Prostate gland (tissue), 2 donors: ENCODE measurements at regions not wholly inside any gene's neighbourhood (a gene's known extent, or its start where the extent isn't known, plus 50 kb on each side); places are given as distances from the start of the nearest gene placed in this dataset.
"Not testable (repeated sequence)": the region's sequence is repeated elsewhere in the genome, so short reads cannot be mapped to it uniquely, and the experiment has no call there.

ENCODE experiments used
- DNase-seq: peaks from one replicate; pipeline ENCODE4 v3.0.0-alpha.2; 2019; ENCODE audit warnings: low spot score
- H3K27ac ChIP-seq, 2 donors: fragments of 200-600 bp; sonication (generic); 2 replicates each; pipeline ENCODE4 v1.5.1; 2017 to 2019
- H3K27me3 ChIP-seq: fragments of 200-600 bp; sonication (generic); replicated peaks from 2 replicates; pipeline ENCODE4 v1.5.1; 2019; ENCODE audit not compliant: insufficient read depth
- H3K36me3 ChIP-seq, 2 donors: fragments of 200-600 bp; sonication (generic); 1 replicate in 1 of 2; 2 replicates in 1 of 2; pipeline versions ENCODE4 v1.5.1 to v1.8.1; 2017 to 2019
- H3K4me1 ChIP-seq: fragments of 200-600 bp; sonication (generic); replicated peaks from 2 replicates; pipeline ENCODE4 v1.5.1; 2019
- H3K4me3 ChIP-seq, 2 donors: fragments of 200-600 bp; sonication (generic); 2 replicates each; pipeline ENCODE4 v1.5.1; 2017 to 2019
- H3K9me3 ChIP-seq: fragments of 200-600 bp; sonication (generic); 2 replicates; pipeline ENCODE4 v1.5.1; 2017
- POLR2A ChIP-seq: fragments of 450-650 bp; IDR thresholded peaks from one replicate; pipeline ENCODE4 v1.6.1; 2016; ENCODE audit warnings: antibody characterized with exemption, mild to moderate bottlenecking
- POLR2AphosphoS5 ChIP-seq: sonication (generic); formaldehyde crosslinking; IDR thresholded peaks from one replicate; pipeline ENCODE4 v1.6.1; 2017; ENCODE audit warnings: antibody characterized with exemption
- WGBS: methylation state at CpG from one replicate; pipeline ENCODE4 v1.1.5; 2018; 5-methylcytosine and 5-hydroxymethylcytosine counted together
- intact Hi-C: fragments of 100-400 bp; cut with DNase I; formaldehyde crosslinking; loops from one replicate; pipeline ENCODE4 v1.14.2; 2022
- TF ChIP-seq, protein P1 (sequence below), 4 experiments: fragments of 200-600 bp in 2 of 4; fragments of 450-650 bp in 2 of 4; sonication (generic) in 2 of 4; IDR thresholded peaks; 1 replicate in 3 of 4; 2 replicates in 1 of 4; pipeline ENCODE4 v1.5.1; 2016 to 2019; ENCODE audit warnings: antibody characterized with exemption in 4 of 4, mild to moderate bottlenecking in 2 of 4, moderate library complexity in 2 of 4

DNA sequence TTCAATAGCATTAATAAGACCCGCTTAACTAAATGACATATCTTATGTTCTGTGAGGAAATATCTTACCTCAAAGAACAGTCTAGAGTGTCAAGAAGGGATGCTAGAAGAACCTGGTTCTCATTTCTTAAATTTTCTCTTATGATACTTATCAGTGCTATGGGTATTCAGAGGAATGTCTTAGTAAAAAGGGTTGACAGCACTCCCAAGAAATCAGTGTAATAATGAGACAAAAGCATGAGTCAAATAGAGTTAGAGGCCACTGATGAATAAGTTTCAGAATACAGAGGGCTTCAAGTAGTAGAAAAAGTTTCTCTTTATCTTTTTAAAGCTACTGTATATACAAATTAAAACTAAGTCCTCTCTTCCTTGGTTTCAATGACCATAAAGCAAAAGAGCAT is 242.8 kb downstream of the GJA1 start:
- Histone ChIP-seq H3K9me3 (no peaks in the 10 kb centered on the region), H3K27me3 (no peaks in the 10 kb centered on the region), H3K4me1 (no peaks in the 10 kb centered on the region), H3K4me3 (no peak overlapping the region), H3K27ac (no peak overlapping the region), H3K36me3 (no peaks in the 10 kb centered on the region)
- DNase-seq, result no peak
- TF ChIP-seq POLR2A (no peak), POLR2AphosphoS5 (no peak)
- TF ChIP-seq, protein P1, sequence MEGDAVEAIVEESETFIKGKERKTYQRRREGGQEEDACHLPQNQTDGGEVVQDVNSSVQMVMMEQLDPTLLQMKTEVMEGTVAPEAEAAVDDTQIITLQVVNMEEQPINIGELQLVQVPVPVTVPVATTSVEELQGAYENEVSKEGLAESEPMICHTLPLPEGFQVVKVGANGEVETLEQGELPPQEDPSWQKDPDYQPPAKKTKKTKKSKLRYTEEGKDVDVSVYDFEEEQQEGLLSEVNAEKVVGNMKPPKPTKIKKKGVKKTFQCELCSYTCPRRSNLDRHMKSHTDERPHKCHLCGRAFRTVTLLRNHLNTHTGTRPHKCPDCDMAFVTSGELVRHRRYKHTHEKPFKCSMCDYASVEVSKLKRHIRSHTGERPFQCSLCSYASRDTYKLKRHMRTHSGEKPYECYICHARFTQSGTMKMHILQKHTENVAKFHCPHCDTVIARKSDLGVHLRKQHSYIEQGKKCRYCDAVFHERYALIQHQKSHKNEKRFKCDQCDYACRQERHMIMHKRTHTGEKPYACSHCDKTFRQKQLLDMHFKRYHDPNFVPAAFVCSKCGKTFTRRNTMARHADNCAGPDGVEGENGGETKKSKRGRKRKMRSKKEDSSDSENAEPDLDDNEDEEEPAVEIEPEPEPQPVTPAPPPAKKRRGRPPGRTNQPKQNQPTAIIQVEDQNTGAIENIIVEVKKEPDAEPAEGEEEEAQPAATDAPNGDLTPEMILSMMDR (IDR thresholded peaks at IDR 0.05), result no peak
- 96% methylated on average over 1 of the region's 1 CpG for WGBS
- intact Hi-C loops, result no loop called here

DNA sequence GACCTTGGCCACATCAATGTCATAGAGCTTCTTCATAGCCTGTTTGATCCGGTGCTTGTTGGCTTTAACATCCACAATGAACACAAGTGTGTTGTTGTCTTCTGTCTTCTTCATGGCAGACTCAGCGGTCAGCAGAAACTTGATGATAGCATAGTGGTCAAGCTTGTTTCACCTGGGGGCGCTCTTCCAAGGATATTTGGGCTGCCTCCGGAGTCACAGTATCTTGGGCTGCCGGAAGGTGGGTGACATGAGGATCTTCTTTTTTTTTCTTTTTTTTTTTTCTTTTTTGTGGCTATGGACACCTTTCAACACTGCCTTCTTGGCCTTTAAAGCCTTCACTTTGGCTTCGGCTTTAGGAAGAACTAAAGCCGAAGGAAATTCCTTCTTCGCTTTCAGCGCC is 244.6 kb downstream of the GJA1 start:
- Histone ChIP-seq H3K4me1 (no peaks in the 10 kb centered on the region), H3K27ac (no peak overlapping the region), H3K27me3 (no peaks in the 10 kb centered on the region), H3K9me3 (no peaks in the 10 kb centered on the region), H3K36me3 (no peaks in the 10 kb centered on the region), H3K4me3 (no peak overlapping the region)
- no peak for DNase-seq
- WGBS, result 98% methylated on average over 9 of the region's 9 CpGs
- no peak for TF ChIP-seq POLR2AphosphoS5
- no peak for TF ChIP-seq POLR2A
- TF ChIP-seq, protein P1 (IDR thresholded peaks at IDR 0.05), result no peak
- intact Hi-C loops, result no loop called here

DNA sequence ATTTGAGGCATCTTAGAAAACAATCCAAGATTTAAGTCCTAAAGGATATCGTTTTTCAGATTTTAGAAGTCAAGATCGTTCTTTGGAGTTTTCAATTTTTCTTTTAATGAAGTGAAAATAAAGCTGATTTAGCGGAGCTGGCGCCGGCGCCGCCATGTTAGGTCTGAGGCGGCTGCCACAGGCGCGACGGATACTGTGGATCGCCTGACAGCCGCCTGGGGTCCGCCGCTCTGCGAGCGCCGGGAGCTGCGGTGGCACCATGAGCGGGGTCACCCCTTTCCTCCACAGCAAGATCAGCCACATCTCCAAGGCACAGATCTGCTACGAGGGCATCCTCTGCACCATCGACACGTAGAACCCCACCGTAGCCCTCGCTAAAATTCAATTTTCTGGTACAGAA is 247.2 kb downstream of the GJA1 start:
- H3K9me3 ChIP-seq, result no peaks in the 10 kb centered on the region
- TF ChIP-seq, protein P1 (IDR thresholded peaks at IDR 0.05), result no peak
- TF ChIP-seq POLR2A (no peak), POLR2AphosphoS5 (no peak)
- 96% methylated on average over 25 of the region's 25 CpGs for WGBS
- DNase-seq, result no peak
- H3K36me3 ChIP-seq, result no peaks in the 10 kb centered on the region
- H3K4me1 ChIP-seq, result no peaks in the 10 kb centered on the region
- H3K27ac ChIP-seq, result no peak overlapping the region
- no peaks in the 10 kb centered on the region for H3K27me3 ChIP-seq
- H3K4me3 ChIP-seq, result no peak overlapping the region
- intact Hi-C loops, result no loop called here

DNA sequence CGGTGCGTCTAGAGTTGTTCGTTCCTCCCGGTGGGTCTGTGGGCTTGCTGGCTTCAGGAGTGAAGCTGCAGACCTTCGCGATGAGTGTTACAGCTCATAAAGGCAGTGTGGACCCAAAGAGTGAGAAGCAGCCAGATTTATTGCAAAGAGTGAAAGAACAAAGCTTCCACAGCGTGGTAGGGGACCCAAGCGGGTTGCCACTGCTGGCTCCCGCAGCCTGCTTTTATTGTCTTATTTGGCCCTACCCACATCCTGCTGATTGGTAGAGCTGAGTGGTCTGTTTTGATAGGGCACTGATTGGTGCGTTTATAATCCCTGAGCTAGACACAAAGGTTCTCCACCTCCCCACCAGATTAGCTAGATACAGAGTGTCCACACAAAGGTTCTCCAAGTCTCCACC is 250.4 kb downstream of the GJA1 start:
- H3K4me3 ChIP-seq, intact Hi-C loops, DNase-seq, H3K36me3 ChIP-seq, H3K4me1 ChIP-seq, H3K27me3 ChIP-seq, H3K9me3 ChIP-seq, H3K27ac ChIP-seq: not testable (repeated sequence)
- WGBS, result 87% methylated on average over 10 of the region's 10 CpGs

DNA sequence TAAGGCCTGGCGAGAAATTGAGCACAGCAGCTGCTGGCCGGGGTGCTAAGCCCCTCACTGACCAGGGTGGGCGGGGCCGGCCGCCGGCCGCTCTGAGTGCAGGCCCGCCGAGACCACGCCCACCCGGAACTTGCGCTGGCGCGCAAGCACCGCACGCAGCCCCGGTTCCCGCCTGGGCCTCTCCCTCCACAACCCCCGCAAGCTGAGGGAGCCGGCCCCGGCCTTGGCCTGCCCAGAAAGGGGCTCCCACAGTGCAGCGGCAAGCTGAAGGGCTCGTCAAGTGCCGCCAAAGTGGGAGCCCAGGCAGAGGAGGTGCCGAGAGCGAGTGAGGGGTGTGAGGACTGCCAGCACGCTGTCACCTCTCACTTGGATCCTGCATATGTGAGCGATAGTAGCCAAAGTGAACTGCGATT is 251.2 kb downstream of the GJA1 start:
- no peaks in the 10 kb centered on the region for H3K27me3 ChIP-seq
- H3K36me3 ChIP-seq, result no peaks in the 10 kb centered on the region
- TF ChIP-seq POLR2AphosphoS5 (no peak), POLR2A (no peak)
- TF ChIP-seq, protein P1 (IDR thresholded peaks at IDR 0.05), result no peak
- H3K27ac ChIP-seq, result no peak overlapping the region
- no peak for DNase-seq
- H3K4me3 ChIP-seq, result no peak overlapping the region
- H3K4me1 ChIP-seq, result no peaks in the 10 kb centered on the region
- no peaks in the 10 kb centered on the region for H3K9me3 ChIP-seq
- WGBS, result 95% methylated on average over 29 of the region's 29 CpGs
- intact Hi-C loops, result no loop called here
